Sciatic nerve (tissue), 2 donors: ENCODE measurements at regions not wholly inside any gene's neighbourhood (a gene's known extent, or its start where the extent isn't known, plus 50 kb on each side); places are given as distances from the start of the nearest gene placed in this dataset.

Experiments used
- ATAC-seq: fragments of 200-7000 bp; cut with Tn5 transposase; one replicate; pipeline ENCODE4 v1.9.1; 2020; ENCODE audit warnings: mild to moderate bottlenecking, moderate library complexity
- DNase-seq: peaks from one replicate; pipeline ENCODE4 v3.0.0-alpha.2; 2020; ENCODE audit warnings: low spot score
- intact Hi-C: fragments of 100-400 bp; cut with DNase I; formaldehyde crosslinking; loops from one replicate; pipeline ENCODE4 v1.14.2; 2022
- donor health status: DM: no; HTN: no; CAD: no.
- donor health status: DM: no; HTN: no; CAD: no.

DNA sequence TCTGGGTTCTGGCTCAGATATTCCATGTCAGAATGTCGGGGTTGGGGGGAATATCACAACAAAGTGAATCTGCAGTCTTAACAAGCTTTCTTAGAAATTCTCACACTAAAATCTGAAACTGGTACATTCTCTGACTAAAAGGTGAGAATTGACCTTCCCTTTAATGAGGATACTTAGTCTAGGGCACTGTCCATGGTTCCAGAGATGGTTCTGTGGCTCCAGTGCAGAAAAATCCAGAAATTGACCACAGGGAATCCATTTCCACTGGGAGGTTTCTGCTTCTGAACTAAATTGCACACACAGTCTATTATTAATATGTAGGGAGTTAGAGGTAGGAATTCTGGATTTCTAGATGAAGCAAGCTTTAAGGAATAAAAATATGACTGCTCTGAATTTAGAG is 171.6 kb upstream of the OBI1 start:
- DNase-seq: no peak
- no peak for ATAC-seq
- intact Hi-C loops: no loop called here

DNA sequence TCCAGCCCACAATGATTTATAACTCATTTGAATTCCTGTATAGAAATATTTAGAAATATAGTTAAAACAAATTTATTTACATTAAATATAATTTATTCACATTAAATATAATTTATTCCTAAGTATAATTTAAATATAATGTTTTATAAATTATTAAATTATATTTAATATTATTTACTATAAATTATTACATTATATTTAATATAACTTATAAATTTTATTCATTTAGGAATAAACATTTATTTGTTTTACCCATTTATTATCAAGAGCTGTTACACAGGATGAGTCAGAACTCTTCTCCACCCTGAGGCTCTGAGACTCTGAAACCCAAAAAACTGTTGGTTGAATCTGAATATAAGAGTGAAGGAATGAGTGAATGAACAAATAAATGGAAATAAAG is 170.9 kb upstream of the OBI1 start:
- no peak for DNase-seq
- ATAC-seq: no peak
- intact Hi-C loops: no loop called here

GRCh38 chr13:78827471-78827870 is 168.5 kb upstream of the OBI1 start:
- intact Hi-C loops: no loop called here
- ATAC-seq: no peak

DNA sequence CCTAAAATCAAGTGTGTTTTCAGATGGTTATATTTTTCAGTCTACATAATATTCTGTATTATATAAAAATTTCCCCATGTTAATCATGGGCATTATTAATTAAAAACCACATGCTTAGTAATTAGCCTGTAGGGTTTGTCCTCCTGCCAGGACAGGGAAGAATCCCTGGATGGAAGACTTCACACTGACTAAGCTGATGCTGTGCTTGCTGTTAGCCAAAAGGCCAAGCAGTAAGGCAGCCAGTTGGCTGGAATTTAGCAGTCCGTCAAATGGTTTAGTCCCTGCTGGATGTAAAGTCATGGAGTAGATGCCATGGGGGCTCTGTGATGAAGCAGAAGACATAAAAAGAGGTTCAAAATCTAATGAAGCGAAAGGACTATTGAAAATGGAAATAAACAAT is 168.0 kb upstream of the OBI1 start:
- DNase-seq: no peak
- intact Hi-C loops: no loop called here
- ATAC-seq: no peak

More at GRCh38 chr13:78827471-78827870, 168.5 kb upstream of the OBI1 start:
- DNase-seq: no peak

GRCh38 chr13:78826312-78826711 is 167.4 kb upstream of the OBI1 start:
- intact Hi-C loops: no loop called here
- DNase-seq (no peak), ATAC-seq (no peak)

- intact Hi-C loops: no loop called here
- ATAC-seq (no peak), DNase-seq (no peak)
These were observed 161.6 kb upstream of the OBI1 start for GRCh38 chr13:78820541-78820940.

GRCh38 chr13:78816592-78816991 is 157.6 kb upstream of the OBI1 start:
- DNase-seq (no peak), ATAC-seq (no peak)
- intact Hi-C loops: no loop called here

DNA sequence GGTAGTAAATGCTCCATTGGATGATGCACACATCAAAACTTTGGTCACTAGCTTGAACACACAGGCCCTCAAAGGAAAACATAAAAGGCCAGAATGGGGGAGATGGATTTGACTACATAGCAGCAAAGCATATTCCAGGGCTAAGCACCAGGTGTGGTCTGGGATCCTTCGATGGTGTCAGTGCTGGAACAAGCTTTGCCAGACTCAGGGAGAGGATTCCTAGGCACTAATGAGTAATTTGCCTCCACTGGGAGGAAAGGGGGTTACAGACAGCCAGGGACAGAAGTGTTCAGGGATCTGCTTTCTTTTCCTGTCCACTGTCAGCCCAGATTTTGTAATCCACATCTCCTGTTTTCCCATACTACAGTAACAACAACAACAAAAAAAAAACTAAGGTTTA is 157.2 kb upstream of the OBI1 start:
- intact Hi-C loops: no loop called here

GRCh38 chr13:78806457-78806856 is 147.5 kb upstream of the OBI1 start:
- intact Hi-C loops: no loop called here
- DNase-seq (no peak), ATAC-seq (no peak)

More for the DNA sequence above, 157.2 kb upstream of the OBI1 start:
- DNase-seq: no peak
- no peak for ATAC-seq

DNA sequence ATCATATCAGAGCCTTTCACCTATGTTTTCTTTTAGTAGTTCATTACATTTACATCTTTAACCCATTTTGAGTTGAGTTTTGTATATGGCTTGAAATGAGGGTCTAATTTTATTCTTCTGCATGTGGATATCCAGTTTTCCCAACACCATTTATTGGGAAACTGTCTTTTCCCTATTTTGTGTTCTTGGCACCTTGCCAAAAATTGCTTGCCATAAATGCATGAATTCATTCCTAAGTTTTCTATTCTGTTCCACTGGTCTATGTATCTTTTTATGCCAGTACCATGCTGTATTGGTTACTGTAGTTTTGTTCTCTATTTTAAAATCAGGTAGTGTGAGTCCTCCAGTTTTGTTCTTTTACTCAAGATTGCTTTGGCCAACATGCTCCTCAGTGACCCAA is 144.0 kb upstream of the OBI1 start:
- intact Hi-C loops: no loop called here
- no peak for DNase-seq
- ATAC-seq: no peak

DNA sequence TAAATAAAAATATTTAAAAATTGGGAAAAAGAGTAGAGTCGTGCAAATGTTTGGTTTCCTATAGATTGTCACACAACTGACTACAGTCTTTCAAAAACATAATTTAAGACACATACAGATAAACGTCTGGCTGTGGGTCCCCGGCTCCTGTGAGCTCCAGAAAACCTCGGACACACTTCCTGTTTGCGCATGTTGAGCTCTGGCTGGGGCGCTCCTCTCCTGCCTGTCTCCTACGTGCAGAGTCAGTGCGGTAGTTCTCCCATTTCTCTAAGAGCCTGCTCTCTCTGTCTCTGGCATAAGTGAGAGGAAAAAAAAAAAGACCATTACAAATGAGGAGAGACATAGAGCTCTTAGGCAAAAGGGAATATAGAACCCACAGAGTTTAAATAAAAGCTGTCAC is 128.2 kb upstream of the OBI1 start:
- intact Hi-C loops: no loop called here
- no peak for ATAC-seq

GRCh38 chr13:78786459-78786858 is 127.5 kb upstream of the OBI1 start:
- no peak for DNase-seq
- ATAC-seq: no peak
- intact Hi-C loops: no loop called here

More for the DNA sequence above, 128.2 kb upstream of the OBI1 start:
- DNase-seq: no peak

GRCh38 chr13:78785764-78786163 is 126.8 kb upstream of the OBI1 start:
- ATAC-seq: no peak
- intact Hi-C loops: no loop called here
- DNase-seq: no peak

GRCh38 chr13:78784014-78784750 is 125.2 kb upstream of the OBI1 start:
- DNase-seq: no peak
- ATAC-seq: no peak
- intact Hi-C loops: no loop called here

DNA sequence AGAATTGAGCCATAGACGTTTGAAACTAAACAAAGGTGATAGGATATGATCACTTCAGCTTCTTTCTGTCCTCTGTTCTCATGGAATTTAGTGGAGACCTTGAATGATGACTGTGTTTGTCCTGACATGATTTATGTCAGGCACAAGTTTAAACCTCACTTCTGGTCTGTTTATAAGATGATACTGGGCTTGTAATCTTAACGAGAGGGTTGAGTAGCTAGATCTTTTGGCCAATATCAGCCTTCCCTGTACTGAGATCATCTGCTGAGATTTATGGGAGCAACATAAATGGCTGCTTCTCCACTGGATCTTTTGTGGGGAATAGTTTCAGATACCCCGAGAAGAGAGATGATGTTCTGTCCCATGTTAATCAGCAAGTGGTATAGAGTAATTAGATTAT is 121.8 kb upstream of the OBI1 start:
- intact Hi-C loops: no loop called here
- no peak for ATAC-seq
- no peak for DNase-seq

DNA sequence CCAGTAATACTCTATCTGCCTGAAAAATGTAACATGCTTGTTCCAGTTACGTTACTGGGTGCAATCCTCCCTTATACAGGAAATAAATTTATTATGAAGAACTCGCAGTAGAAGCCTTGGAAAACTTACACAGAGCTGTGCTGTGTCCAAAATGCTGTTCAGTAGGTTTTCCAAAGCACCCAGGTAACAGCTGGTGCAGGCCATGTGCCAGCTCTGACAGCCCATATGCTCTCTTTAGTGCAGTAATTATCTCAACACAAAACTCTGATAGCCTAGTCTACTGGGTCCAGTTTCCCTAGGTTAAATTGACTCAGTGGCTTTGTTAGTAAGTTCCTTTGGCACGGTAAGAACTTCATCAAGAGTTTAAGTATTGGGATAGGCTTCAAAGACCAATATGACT is 120.7 kb upstream of the OBI1 start:
- no peak for ATAC-seq
- intact Hi-C loops: no loop called here
- no peak for DNase-seq

GRCh38 chr13:78777976-78778375 is 119.0 kb upstream of the OBI1 start:
- DNase-seq (no peak), ATAC-seq (no peak)
- intact Hi-C loops: no loop called here

DNA sequence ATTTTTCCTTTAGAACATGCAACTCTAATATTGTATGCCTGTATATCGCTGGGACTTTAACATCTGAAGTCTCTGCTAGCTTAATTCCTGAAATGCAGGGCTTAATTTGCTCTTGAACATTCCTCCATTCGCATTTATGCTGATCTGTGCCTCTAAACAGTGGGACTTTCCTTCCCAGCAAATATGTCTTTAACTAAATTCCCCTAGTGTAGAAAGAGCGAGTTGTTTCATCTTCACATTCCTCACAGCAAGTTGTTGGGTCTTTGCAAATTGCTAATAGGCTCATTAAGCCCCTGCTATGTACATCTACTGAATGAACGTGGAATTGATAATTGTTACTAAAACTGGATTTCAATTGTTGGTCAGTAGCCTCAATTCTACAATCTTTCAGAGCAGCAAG is 118.4 kb upstream of the OBI1 start:
- ATAC-seq (no peak), DNase-seq (no peak)
- intact Hi-C loops: no loop called here

GRCh38 chr13:78772933-78773332 is 114.0 kb upstream of the OBI1 start:
- no peak for ATAC-seq
- intact Hi-C loops: no loop called here
- DNase-seq: no peak

GRCh38 chr13:78770601-78771000 is 111.6 kb upstream of the OBI1 start:
- ATAC-seq (no peak), DNase-seq (no peak)
- intact Hi-C loops: no loop called here

DNA sequence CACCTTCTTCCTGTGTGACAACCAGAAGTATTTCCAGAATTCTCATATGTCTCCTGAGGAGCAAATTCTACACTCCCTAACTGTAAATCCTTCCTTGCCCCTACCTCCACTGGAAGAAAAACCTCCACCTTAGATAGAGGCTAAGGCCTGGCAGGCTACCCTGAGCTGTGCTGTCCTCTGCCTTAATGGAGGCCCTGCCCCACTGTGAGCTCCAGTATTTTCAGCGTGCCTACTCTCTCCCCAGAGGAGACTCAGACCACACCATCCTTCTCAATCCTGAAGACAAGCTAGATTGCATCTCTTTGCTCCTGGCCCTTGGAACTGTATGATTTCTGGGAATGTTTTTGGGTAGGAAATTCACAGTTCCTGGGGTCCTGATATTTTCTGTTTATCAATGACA is 110.0 kb upstream of the OBI1 start:
- ATAC-seq: no peak
- intact Hi-C loops: no loop called here

More for the DNA sequence above, 110.0 kb upstream of the OBI1 start:
- DNase-seq: no peak
